ENCODE measurements at regions not wholly inside any gene's neighbourhood (a gene's known extent, or its start where the extent isn't known, plus 50 kb on each side); places are given as distances from the start of the nearest gene placed in this dataset.

- ATAC-seq: no peak
- DNase-seq (ENCODE audit: low spot score): no peak
- TF ChIP-seq NR3C1 (CRISPR knock-in tag; conservative IDR thresholded peaks at IDR 0.05; ENCODE audit: low read depth) (no peak), NFE2L1 (CRISPR knock-in tag; IDR thresholded peaks at IDR 0.05) (no peak), HMGXB4 (CRISPR knock-in tag; IDR thresholded peaks at IDR 0.05) (no peak)
- Mint-ChIP-seq H3K4me3 (no peak overlapping the region), H3K36me3 (no peaks in the 10 kb centered on the region), H3K4me1 (no peaks in the 10 kb centered on the region), H3K27me3 (ENCODE audit: low read depth) (no peaks in the 10 kb centered on the region), H3K9me3 (no peaks in the 10 kb centered on the region), H3K27ac (no peak overlapping the region)
- POLR2A ChIA-PET: no interaction called here
- CTCF ChIA-PET: no interaction called here
Observed at GRCh38 chr11:127424661-127425060, 424.1 kb upstream of the KIRREL3 start.

- no peaks in the 10 kb centered on the region for H3K27me3 Mint-ChIP-seq (ENCODE audit: low read depth)
- DNase-seq (ENCODE audit: low spot score) (no peak), ATAC-seq (no peak)
- no peak overlapping the region for H3K4me3 Mint-ChIP-seq
- H3K36me3 Mint-ChIP-seq: no peaks in the 10 kb centered on the region
- CTCF ChIA-PET: no interaction called here
- H3K4me1 Mint-ChIP-seq: no peaks in the 10 kb centered on the region; the same call in 1 of the 2 replicates
- H3K9me3 Mint-ChIP-seq: peaks cover 7% of the 10 kb centered on the region; the same call in 1 of the 2 replicates
- H3K27ac Mint-ChIP-seq: no peak overlapping the region
- POLR2A ChIA-PET: no interaction called here
- TF ChIP-seq JUN (CRISPR knock-in tag; IDR thresholded peaks at IDR 0.05) (no peak), E2F5 (CRISPR knock-in tag; IDR thresholded peaks at IDR 0.05) (no peak), ZNF138 (CRISPR knock-in tag; conservative IDR thresholded peaks at IDR 0.05) (no peak), CBFB (CRISPR knock-in tag; IDR thresholded peaks at IDR 0.05; ENCODE audit: low read depth) (no peak), PRDM15 (CRISPR knock-in tag; IDR thresholded peaks at IDR 0.05) (no peak), FOXK1 (CRISPR knock-in tag; IDR thresholded peaks at IDR 0.05) (no peak), CREB1 (CRISPR knock-in tag; IDR thresholded peaks at IDR 0.05) (no peak), SP1 (CRISPR knock-in tag; conservative IDR thresholded peaks at IDR 0.05) (no peak), ZNF512 (CRISPR knock-in tag; IDR thresholded peaks at IDR 0.05; ENCODE audit: borderline replicate concordance) (no peak), ARID4B (CRISPR knock-in tag; IDR thresholded peaks at IDR 0.05; ENCODE audit: borderline replicate concordance) (no peak), NFE2L1 (CRISPR knock-in tag; IDR thresholded peaks at IDR 0.05) (no peak), ATF3 (CRISPR knock-in tag; conservative IDR thresholded peaks at IDR 0.05) (no peak), ZNF423 (CRISPR knock-in tag; IDR thresholded peaks at IDR 0.05) (no peak), ZNF121 (CRISPR knock-in tag; IDR thresholded peaks at IDR 0.05) (no peak), ZNF416 (CRISPR knock-in tag; IDR thresholded peaks at IDR 0.05) (no peak), ZSCAN18 (CRISPR knock-in tag; IDR thresholded peaks at IDR 0.05) (no peak), TCF7 (CRISPR knock-in tag; IDR thresholded peaks at IDR 0.05; ENCODE audit: low read depth) (no peak), OVOL2 (CRISPR knock-in tag; IDR thresholded peaks at IDR 0.05; ENCODE audit: borderline replicate concordance) (no peak), E2F1 (CRISPR knock-in tag; IDR thresholded peaks at IDR 0.05) (no peak)
Observed at GRCh38 chr11:127420139-127420538, 419.6 kb upstream of the KIRREL3 start.

Measured in WTC11 (cell line).